ENCODE measurements at regions not wholly inside any gene's neighbourhood (a gene's known extent, or its start where the extent isn't known, plus 50 kb on each side); places are given as distances from the start of the nearest gene placed in this dataset.
"Not testable (repeated sequence)": the region's sequence is repeated elsewhere in the genome, so short reads cannot be mapped to it uniquely, and the experiment has no call there.

DNA sequence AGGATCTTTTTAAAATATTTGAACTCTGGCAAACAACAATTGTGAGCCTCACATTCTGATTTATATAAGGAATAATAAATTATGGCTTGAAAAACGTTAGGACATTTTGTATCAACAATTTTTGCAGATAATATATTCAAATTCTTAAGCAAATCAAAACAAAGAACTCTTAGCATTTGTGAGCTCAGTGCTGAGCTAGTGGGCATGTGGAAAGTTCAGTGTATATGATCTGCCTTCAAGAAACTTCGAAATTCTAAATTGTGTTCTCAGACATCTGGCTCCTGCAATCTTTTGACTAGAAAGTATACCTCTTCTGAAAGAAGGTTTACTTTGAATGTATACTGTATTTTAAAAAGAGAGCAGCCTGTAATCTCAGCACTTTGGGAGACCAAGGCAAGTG is 122.3 kb upstream of the NEIL3 start:
- DNase-seq, result no peak

DNA sequence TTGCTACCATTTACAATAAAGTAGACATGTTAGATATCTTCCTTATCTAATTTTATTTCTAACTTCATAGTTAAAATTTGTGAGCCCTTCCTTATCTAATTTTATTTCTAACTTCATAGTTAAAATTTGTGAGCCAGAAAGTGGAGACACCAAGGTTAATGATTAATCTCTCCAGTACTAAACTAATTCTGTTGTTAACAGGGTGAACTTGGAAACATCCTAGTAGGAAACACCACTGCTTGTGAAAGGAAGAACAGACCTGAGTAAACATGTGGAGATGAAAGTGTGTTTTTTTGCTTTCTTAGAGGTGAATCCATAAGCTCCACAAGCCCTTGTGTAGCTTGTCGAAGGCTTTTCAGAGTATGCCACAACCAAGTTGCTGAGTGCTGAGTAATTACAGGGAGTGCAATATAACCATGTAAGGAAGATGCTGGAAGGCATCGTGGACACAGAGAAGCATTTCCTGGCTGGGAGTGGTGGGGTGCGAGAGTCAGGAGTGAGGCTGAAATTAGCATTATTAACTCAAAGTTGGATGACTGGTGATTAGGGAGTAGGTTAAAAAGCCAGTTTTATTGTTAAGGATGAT is 118.6 kb upstream of the NEIL3 start:
- DNase-seq, result no peak

DNA sequence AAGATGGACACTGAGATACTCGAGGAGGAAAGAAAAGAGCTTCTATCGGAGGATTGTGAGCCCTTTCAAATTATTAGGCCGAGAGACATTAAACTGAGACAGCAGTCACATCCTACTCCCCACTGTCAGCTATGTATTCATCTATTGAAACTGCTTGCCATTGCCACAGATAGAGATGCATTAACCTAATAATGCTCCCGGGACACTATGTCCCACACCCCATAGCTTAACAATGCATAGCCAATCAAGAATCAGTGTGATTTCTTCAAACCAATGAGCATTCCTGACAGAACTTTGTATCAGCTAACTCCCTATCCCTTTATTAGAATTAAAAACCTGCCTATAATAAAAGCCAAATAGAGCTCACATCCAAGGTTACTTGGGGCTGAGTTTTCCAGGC is 118.1 kb upstream of the NEIL3 start:
- no peak for DNase-seq

DNA sequence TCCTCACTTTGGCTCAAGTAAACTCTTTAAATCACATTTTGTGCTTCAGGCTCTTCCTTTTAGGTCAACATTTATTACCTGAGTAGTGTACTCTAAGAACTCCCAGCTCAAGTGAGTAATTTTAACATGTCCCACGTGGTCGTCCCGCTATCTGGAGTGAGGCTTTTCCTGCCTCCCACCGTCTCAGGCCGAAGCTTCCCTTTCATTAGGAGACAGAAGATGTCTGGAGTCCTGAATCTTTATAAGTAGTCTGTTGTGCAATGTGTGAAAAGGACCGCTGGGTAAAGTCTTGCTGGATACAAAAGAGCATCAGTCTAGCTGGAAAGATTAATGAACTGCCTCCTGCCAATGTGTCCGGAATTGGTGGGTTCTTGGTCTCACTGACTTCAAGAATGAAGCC is 117.7 kb upstream of the NEIL3 start:
- DNase-seq, result no peak

DNA sequence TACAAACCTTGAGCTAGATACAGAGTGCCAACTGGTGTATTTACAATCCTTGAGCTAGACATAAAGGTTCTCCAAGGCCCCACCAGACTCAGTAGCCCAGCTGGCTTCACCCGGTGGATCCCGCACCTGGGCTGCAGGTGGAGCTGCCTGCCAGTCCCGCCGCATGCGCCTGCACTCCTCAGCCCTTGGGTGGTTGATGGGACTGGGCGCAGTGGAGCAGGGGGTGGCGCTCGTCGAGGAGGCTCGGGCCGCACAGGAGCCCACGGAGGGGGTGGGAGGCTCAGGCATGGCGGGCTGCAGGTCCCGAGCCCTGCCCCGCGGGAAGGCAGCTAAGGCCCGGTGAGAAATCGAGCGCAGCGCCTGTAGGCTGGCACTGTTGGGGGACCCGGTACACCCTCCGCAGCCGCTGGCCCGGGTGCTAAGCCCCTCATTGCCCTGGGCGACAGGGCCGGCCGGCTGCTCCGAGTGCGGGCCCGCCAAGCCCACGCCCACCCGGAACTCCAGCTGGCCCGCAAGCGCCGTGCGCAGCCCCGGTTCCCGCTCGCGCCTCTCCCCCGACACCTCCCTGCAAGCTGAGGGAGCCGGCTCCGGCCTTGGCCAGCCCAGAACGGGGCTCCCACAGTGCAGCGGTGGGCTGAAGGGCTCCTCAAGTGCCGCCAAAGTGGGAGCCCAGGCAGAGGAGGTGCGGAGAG is 116.5 kb upstream of the NEIL3 start:
- DNase-seq, result not testable (repeated sequence)

DNA sequence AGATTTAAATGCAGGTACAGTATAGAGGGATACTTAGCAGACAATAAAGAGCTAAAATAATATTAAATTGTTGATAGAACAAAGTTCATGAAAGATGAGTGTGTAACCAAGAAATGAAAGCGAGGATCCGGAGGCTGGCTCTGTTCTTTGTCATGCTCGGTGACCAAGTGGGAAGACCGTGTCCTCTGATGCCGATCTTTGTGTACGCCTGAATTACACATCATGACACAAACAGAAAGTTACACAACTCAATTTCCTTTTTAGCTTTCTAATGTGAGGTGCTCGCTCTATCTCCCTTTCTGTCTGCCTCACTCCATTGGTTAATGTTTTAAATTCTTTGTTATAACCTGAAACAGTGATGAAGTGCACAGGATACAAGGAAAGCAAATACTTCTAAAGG is 114.8 kb upstream of the NEIL3 start:
- no peak for DNase-seq

DNA sequence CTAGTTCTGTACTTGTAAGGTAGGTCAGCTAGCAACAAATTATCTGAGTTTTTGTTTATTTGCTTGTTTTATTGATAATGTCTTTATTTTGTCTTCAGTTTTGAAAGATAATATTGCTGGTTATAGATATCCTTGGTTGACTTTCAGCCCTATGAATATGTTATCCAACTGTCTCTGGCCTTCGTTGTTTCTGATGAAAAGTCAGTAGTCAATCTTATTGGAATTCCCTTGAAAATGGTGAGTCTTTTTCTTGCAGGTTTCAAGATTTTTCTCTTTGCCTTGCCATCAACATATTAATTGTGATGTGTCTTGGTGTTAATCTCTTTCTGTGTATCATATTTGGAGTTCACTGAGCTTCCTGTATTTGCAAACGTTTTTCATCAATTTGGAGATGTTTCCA is 113.1 kb upstream of the NEIL3 start:
- no peak for DNase-seq

DNA sequence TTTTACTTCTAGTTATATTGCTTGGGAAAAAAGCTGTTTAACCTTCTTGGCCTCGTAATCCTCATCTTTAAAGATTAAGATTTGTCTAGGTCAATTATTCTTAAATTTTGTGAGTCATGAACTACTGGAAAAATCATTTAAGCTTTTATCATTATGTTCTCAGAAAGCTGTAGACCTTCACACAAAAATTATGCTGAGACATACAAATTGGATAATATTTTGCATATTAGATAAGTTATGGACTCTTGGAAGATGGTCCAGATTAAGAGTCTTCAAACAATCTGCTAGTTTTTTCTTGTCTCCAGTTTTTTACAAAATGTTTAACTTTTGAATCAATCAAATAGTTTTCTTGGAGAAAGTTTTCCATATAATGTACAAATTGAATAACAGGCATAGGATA is 108.1 kb upstream of the NEIL3 start:
- no peak for DNase-seq

DNA sequence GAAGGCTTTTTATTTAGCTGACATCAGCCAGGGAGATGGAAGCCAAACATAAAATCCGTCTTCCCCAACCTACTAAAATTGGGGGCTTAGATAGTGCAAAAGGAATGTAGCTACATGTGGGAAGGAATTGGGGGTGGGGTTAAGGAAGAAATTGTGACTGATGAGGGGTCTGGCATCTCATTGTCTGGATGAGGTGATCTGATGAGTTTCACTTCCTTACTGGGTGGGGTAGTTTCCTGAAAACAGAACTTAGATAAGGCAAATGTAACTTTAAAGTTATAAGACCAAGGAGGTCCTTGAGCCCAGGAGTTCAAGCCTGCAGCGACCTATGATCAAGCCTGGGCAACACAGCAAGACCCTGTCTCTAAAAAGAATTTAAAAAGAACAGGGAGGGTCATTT is 105.5 kb upstream of the NEIL3 start:
- no peak for DNase-seq

DNA sequence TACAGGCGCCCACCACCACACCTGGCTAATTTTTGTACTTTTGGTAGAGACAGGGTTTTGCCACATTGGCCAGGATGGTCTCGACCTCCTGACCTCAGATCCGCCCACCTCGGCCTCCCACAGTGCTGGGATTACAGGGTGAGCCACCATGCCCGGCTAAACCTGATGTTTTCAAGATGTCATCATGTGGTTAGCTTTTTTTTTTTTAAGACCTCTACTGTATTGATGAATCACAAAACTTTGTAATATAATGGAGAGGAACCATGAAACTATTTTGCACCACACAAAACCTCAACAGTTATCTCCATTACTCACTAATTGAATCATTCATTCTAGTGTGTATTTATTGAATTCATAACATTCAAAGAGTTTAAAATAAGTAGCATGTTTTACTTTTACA is 94.7 kb upstream of the NEIL3 start:
- no peak for DNase-seq

DNA sequence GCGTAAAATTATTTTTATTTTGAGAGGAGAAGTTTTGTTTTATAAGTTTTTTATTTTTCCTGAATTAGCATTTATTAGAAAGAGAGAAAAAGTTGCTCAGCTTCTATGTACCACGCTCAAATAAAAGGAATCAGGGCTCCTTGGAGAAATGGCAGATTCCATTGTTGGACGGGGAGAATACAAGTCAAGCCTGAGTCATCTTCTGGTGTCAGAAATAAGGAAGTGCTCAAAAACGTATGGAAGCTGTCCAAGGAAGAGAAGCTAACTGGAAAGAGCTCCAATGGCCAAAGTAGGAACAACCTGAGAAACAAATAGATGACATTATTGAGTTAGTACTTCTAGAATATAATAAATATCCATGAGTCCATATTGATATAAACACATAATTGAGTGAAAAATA is 89.3 kb upstream of the NEIL3 start:
- no peak for DNase-seq

DNA sequence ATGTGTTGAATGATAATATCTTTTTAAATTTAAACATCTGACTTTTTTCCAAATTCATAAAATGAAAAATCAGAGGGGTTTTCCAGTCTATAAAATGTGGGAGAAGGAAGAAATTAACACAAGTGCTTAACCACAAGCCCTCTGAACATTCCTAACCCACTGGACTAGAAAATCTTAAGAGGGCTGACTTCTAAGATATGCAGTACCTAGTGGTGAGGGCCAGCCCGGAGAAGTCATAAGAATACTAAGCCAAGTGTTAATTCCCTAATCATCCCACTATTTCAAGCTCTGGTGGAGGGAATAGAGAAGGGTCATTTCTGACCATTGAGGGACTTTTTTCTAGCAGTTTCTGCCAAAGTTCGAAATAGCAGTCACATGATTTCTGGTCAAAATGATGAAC is 86.9 kb upstream of the NEIL3 start:
- no peak for DNase-seq

DNA sequence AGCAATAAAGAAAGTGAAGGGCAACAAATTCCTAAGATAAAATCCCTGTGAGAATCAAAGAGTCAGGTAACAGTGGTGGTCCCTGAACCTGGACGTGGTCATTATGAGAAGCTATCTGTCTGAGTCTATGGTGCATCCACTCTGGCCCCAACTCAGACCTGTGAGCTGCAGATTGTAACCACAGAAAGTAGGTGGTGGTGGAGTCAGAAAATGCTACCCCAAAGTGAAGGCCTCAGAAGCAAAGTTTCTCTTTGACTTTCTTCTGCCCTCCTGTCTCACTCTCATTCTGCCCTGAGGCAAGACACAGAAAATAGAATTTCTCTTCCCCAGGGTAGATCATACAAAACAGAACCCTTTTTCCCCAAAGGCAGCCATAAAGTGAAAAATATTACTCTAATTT is 84.1 kb upstream of the NEIL3 start:
- no peak for DNase-seq

DNA sequence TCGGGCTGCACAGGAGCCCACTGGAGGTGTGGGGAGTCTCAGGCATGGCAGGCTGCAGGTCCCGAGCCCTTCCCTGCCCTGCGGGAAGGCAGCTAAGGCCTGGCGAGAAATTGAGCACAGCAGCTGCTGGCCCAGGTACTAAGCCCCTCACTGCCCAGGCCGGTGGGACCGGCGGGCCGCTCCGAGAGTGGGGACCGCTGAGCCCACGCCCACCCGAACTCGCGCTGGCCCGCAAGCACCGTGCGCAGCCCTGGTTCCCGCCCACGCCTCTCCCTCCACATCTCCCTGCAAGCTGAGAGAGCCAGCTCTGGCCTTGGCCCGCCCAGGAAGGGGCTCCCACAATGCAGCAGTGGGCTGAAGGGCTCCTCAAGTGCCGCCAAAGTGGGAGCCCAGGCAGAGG is 82.0 kb upstream of the NEIL3 start:
- DNase-seq, result no peak

DNA sequence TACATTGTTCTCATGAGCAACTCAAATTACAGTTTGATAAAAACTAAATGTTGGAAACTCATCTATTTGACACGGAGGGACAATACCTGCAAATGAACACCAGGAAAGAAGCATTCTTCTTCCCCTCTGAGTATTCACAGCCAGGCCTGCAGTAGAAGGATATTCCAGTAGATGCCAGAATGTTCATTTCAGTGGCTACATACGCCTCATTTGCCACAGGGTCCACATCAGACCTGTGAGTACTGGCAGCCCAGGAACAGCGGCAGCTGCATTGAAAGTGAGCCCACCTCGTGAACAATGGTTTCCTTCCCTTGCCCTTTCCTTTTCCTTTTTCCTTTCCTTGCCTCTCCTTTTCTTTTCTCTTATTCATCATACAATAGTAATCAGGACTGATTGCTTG is 81.1 kb upstream of the NEIL3 start:
- DNase-seq, result no peak

DNA sequence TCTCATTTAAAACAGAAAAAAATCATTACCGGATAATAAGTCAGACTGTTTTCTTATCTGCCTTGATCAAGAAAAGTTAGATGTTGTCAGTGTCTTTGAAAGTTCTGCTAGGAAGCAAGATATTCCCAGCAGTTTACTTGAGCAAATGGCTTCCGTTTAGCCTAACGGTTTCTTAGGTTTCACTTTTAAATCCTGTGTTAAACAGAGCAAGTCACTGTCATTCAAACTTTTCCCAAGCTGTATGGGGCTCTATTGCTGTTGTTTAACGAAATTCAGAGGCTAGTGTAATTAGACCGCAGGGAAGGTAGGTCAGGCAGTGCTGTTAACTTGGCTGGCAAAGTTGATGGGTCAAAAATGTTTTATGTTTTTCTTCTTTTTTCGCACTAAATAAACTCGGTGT is 80.3 kb upstream of the NEIL3 start:
- peak; percentile 9 for DNase-seq

DNA sequence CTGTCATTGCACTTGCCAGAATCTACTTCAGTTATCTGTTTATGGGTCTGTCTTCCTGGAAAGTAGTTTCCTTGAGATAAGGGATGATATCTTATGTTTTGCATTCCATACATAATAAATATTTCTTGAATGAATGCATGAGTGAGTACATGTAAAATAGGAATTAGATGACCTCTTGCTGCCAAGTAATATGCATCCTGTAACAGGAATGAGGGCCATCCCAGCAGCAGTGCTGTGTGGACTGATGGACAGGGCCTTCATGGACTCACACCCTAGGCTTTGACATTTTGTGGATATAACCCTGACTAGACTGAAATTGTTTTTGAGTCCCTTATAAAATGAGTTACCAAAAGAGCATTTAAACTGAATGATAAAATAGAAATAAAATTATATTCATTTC is 77.2 kb upstream of the NEIL3 start:
- no peak for DNase-seq

DNA sequence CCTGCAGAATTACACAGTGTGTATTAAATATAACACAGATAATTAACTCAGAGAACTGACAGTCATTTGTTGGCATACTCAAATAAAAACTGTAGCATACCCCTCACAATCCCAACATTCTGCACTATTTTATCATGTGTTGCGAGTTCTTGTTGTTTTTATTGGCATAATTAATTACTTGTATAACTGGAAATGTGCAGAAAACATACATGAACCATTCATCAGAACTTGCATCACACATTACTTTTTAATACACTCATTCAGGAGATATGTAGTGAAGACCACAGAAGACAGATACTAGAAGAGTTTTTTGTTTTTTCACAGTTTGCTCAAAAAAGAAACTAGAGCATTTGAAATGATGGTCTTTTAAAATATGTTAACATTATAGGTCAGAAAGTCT is 74.6 kb upstream of the NEIL3 start:
- no peak for DNase-seq

DNA sequence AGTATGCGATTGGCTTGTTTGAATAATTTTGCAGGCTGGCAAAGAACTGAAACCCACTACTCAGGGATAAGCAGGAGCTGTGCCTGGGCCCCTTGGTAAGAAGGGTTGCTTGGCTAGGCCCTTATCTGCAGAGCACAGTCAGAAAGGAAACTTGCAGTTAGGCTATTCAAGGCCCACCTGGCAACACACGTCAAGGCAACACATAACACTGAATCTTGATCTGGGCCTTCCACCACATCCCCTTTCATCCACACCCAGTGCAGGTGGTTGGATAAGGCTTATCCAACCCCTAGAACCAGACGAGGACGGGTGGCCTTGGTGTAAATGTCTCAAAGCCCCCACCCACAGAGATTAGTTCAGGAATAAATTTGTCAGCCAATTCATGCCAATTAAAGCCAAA is 72.8 kb upstream of the NEIL3 start:
- no peak for DNase-seq

DNA sequence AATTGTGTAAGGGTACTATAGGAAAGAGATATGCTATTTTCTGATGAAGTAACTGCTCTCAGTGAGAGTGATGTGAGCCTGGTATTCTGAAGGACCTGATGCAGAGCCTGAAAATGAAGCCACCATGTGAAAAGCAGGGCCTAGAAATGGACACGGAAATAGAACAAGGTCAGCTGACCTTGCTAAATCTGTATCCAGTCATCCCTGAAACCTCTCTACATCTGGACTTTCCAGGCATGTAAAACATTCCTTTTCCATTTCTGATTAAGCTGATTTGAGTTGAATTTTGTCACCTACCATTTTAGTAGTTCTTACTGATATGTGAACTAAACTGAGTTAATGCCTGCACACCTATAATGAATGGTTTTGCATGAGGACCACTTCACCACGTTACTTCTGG is 72.4 kb upstream of the NEIL3 start:
- DNase-seq, result no peak

DNA sequence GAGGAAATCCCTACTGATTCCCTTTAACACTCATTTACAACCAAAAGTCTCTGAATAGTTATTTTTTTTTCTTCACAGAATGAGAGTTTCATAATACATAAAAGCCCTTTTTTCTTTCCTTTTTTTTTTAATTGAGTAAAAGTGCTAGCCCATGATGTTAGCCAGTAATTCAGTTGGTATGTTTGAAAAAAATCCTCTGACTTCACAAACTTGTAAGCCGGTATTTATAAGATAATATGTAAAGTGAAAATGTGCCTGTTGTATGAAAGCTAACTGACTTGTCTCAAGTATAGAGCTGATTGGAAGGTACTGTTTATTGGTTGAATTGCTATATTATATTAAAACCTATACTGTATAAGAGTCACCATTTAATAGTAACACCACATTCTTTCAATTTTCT is 70.2 kb upstream of the NEIL3 start:
- DNase-seq, result no peak

DNA sequence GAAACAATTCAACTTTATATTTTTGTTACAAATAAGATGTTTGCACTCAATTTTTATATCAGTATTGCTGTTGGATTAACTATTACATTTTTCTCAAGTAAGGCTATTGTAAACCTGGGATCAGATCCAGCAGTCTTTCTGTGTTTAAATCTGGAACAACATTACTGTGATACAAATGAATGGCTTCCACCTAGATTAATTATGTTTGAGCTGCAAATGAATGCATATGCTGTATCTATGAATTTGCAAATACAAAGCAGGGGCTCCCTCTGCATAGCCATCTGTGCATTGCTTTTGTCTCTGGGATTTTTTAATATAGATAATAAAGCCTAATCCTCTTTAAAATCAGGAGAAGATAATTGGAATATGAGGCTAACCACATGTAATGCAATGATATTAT is 69.8 kb upstream of the NEIL3 start:
- peak; percentile 6 for DNase-seq

DNA sequence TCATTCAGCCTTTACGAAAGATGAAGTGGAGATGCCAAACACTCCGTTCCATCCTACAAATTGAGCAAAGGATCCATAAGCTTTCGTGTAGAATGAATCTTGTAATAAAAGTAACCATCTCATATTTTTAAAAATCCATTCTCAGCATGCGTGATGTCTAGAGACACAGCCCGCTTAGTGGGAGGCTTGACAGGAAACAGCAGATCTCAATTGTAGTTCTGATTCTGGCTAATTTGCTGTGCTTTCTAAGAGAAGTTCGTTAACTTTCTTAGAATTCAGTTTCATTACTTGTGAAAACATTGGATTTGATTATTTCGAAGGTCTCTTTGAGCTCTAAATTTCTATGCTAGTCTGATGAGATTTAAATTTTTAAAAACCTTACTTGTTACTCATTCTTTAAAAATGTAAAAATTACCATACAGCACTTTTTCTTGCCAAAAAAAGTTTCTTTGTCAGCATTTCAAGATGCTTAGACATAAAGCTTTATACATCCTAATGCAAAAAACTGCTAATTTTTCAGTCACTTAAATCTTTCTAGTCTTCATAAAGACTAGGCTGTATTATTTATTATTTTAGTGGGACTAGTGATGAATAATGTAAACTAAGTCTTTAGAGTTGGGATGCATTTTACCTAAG is 66.9 kb upstream of the NEIL3 start:
- DNase-seq, result no peak

Data from skin of body (tissue), 1 donor.